ENCODE measurements at regions not wholly inside any gene's neighbourhood (a gene's known extent, or its start where the extent isn't known, plus 50 kb on each side); places are given as distances from the start of the nearest gene placed in this dataset.

GRCh38 chr17:12313786-12314185, 293.1 kb downstream of the MAP2K4 start:
- H3K4me3 ChIP-seq (ENCODE audit: low read depth, low read length) = no peak overlapping the region
- no peak for TF ChIP-seq CTCF (IDR thresholded peaks at IDR 0.05; ENCODE audit: low read depth, low read length)

- no peak for TF ChIP-seq CTCF (IDR thresholded peaks at IDR 0.05; ENCODE audit: low read depth, low read length)
- H3K4me3 ChIP-seq (ENCODE audit: low read depth, low read length) = no peak overlapping the region
Measured at GRCh38 chr17:12316021-12316420, 295.3 kb downstream of the MAP2K4 start.

GRCh38 chr17:12318571-12319266, 298.0 kb downstream of the MAP2K4 start:
- H3K4me3 ChIP-seq (ENCODE audit: low read depth, low read length) = no peak overlapping the region
- TF ChIP-seq CTCF (IDR thresholded peaks at IDR 0.05; ENCODE audit: low read depth, low read length) = no peak

GRCh38 chr17:12320286-12320685, 299.6 kb downstream of the MAP2K4 start:
- no peak overlapping the region for H3K4me3 ChIP-seq (ENCODE audit: low read depth, low read length)
- no peak for TF ChIP-seq CTCF (IDR thresholded peaks at IDR 0.05; ENCODE audit: low read depth, low read length)

GRCh38 chr17:12328204-12328603, 307.5 kb downstream of the MAP2K4 start:
- H3K4me3 ChIP-seq (ENCODE audit: low read depth, low read length) = no peak overlapping the region
- TF ChIP-seq CTCF (IDR thresholded peaks at IDR 0.05; ENCODE audit: low read depth, low read length) = no peak

GRCh38 chr17:12330456-12330855, 309.8 kb downstream of the MAP2K4 start:
- H3K4me3 ChIP-seq (ENCODE audit: low read depth, low read length) = no peak overlapping the region
- no peak for TF ChIP-seq CTCF (IDR thresholded peaks at IDR 0.05; ENCODE audit: low read depth, low read length)

- no peak overlapping the region for H3K4me3 ChIP-seq (ENCODE audit: low read depth, low read length)
- no peak for TF ChIP-seq CTCF (IDR thresholded peaks at IDR 0.05; ENCODE audit: low read depth, low read length)
Measured at GRCh38 chr17:12341328-12341727, 320.7 kb downstream of the MAP2K4 start.

All from WI38 (cell line).